Endothelial cell of umbilical vein (primary cell): ENCODE measurements at regions not wholly inside any gene's neighbourhood (a gene's known extent, or its start where the extent isn't known, plus 50 kb on each side); places are given as distances from the start of the nearest gene placed in this dataset.

Experiments
- BruUV-seq: library from RNA; stranded (reverse); fragments of 400-500 nt; replicated peaks from 2 replicates; lab custom pipeline; 2021; lab: Mats Ljungman, UMichigan
- CTCF ChIA-PET: fragments of 300-600, 350-600 bp; sonication (Branson Sonifier 250); formaldehyde crosslinking; loops from one replicate; lab custom pipeline; 2021; ENCODE audit warnings: antibody characterized with exemption, inconsistent platforms; lab: Charles Lee
- POLR2A ChIA-PET: fragments of 300-600, 350-600 bp; sonication (Branson Sonifier 250); formaldehyde crosslinking; loops from one replicate; lab custom pipeline; 2021; ENCODE audit warnings: antibody characterized with exemption, inconsistent platforms; lab: Charles Lee
- DNase-seq: peaks from one replicate; pipeline ENCODE4 v3.0.0-alpha.2; 2011; ENCODE audit warnings: low read depth, low spot score
- FAIRE-seq: peaks from 2 replicates; lab custom pipeline; 2011; peaks lifted over from hg19 to GRCh38; lab: Jason Lieb, UNC
- H2AFZ ChIP-seq: 2 replicates; pipeline ENCODE4 v1.6.0; 2012; ENCODE audit warnings: low read depth, low read length, control low read depth, inconsistent platforms
- H3K27ac ChIP-seq: 2 replicates; pipeline ENCODE4 v1.5.1; 2011; ENCODE audit warnings: low read depth, mild to moderate bottlenecking, control low read depth, low read length, moderate library complexity; ENCODE audit not compliant: insufficient read depth
- H3K27me3 ChIP-seq, 2 experiments: 2 replicates each; pipeline versions ENCODE4 v1.6.0 to v1.6.1; 2011; ENCODE audit warnings: low read length in 2 of 2, mixed read lengths in 1 of 2; ENCODE audit not compliant: control insufficient read depth in 2 of 2, insufficient read depth in 2 of 2
- H3K36me3 ChIP-seq, 2 experiments: 2 replicates in 1 of 2; 3 replicates in 1 of 2; pipeline ENCODE4 v1.5.1; 2011; ENCODE audit warnings: low read length in 2 of 2, mild to moderate bottlenecking in 1 of 2, moderate library complexity in 1 of 2; ENCODE audit not compliant: control insufficient read depth in 2 of 2, insufficient read depth in 2 of 2; ENCODE audit errors: extremely low read depth in 1 of 2
- H3K4me1 ChIP-seq: 3 replicates; pipeline ENCODE4 v1.5.1; 2011; ENCODE audit warnings: mild to moderate bottlenecking, low read length; ENCODE audit not compliant: control insufficient read depth, insufficient read depth; ENCODE audit errors: extremely low read depth
- H3K4me2 ChIP-seq: 2 replicates; pipeline ENCODE4 v1.6.1; 2011; ENCODE audit warnings: low read length, control low read depth, mixed read lengths; ENCODE audit not compliant: insufficient read depth
- H3K4me3 ChIP-seq, 3 experiments: fragments of 200-600 bp in 1 of 3; sonication (generic), shearing (Covaris generic) in 1 of 3; replicated peaks in 1 of 3; 2 replicates each; pipeline ENCODE4 v1.5.1; 2011 to 2016; ENCODE audit warnings: control low read depth in 3 of 3, low read length in 3 of 3, mild to moderate bottlenecking in 2 of 3, inconsistent platforms in 1 of 3, low read depth in 1 of 3, moderate library complexity in 1 of 3; ENCODE audit not compliant: insufficient read depth in 1 of 3
- H3K79me2 ChIP-seq: 2 replicates; pipeline ENCODE4 v1.6.0; 2012; ENCODE audit warnings: low read length, inconsistent platforms; ENCODE audit not compliant: control insufficient read depth, insufficient read depth
- H3K9ac ChIP-seq: replicated peaks from 2 replicates; pipeline ENCODE3; 2011; ENCODE audit warnings: low read length, control low read depth; ENCODE audit not compliant: insufficient read depth; ENCODE audit errors: extremely low read depth
- H3K9me1 ChIP-seq: replicated peaks from 3 replicates; pipeline ENCODE4 v1.6.0; 2011; ENCODE audit warnings: mild to moderate bottlenecking, low read length; ENCODE audit not compliant: control insufficient read depth, insufficient read depth; ENCODE audit errors: extremely low read depth
- H3K9me3 ChIP-seq: replicated peaks from 2 replicates; pipeline ENCODE4 v1.5.1; 2012; ENCODE audit warnings: low read length, inconsistent platforms; ENCODE audit not compliant: control insufficient read depth, insufficient read depth
- H4K20me1 ChIP-seq: replicated peaks from 2 replicates; pipeline ENCODE3; 2011; ENCODE audit warnings: mild to moderate bottlenecking, low read length; ENCODE audit not compliant: control insufficient read depth, insufficient read depth; ENCODE audit errors: extremely low read depth
- CTCF ChIP-seq, 2 donors: IDR thresholded peaks; 1 replicate in 1 of 2; 2 replicates in 1 of 2; pipeline ENCODE4 v1.5.1; 2011; ENCODE audit warnings: low read length in 2 of 2, mild to moderate bottlenecking in 2 of 2, moderate library complexity in 2 of 2, control low read depth in 1 of 2, inconsistent platforms in 1 of 2, low read depth in 1 of 2; ENCODE audit not compliant: insufficient read depth in 1 of 2; ENCODE audit errors: extremely low read depth in 1 of 2
- EZH2 ChIP-seq: IDR thresholded peaks from 2 replicates; pipeline ENCODE4 v1.6.1; 2012; ENCODE audit warnings: borderline replicate concordance, low read depth, mild to moderate bottlenecking, moderate library complexity, low read length, inconsistent platforms; ENCODE audit not compliant: severe bottlenecking
- FOS ChIP-seq: IDR thresholded peaks from 2 replicates; pipeline ENCODE4 v1.6.1; 2011; ENCODE audit warnings: mild to moderate bottlenecking, low read length, moderate library complexity, borderline replicate concordance; ENCODE audit not compliant: insufficient read depth
- GATA2 ChIP-seq: IDR thresholded peaks from 2 replicates; pipeline ENCODE4 v1.7.0; 2011; ENCODE audit warnings: low read depth, mild to moderate bottlenecking, moderate library complexity, mixed read lengths, low read length; ENCODE audit not compliant: insufficient read length, insufficient read depth
- JUN ChIP-seq: IDR thresholded peaks from 2 replicates; pipeline ENCODE4 v1.6.1; 2011; ENCODE audit warnings: borderline replicate concordance, low read depth; ENCODE audit not compliant: insufficient read length, insufficient read depth
- MAX ChIP-seq: IDR thresholded peaks from 2 replicates; pipeline ENCODE4 v1.6.1; 2011; ENCODE audit not compliant: insufficient read depth, insufficient read length
- MYC ChIP-seq: IDR thresholded peaks from one replicate; pipeline ENCODE4 v1.6.1; 2011; ENCODE audit warnings: mild to moderate bottlenecking, low read depth, low read length
- POLR2A ChIP-seq: IDR thresholded peaks from 2 replicates; pipeline ENCODE4 v1.6.1; 2012; ENCODE audit warnings: low read depth, mild to moderate bottlenecking, control low read depth, low read length
- POLR2AphosphoS5 ChIP-seq: IDR thresholded peaks from 2 replicates; pipeline ENCODE4 v1.6.1; 2012; ENCODE audit warnings: low read depth, mild to moderate bottlenecking, control low read depth, low read length, moderate library complexity; ENCODE audit not compliant: insufficient read depth
- dilution Hi-C: fragments of 300-500 bp; cut with MboI; formaldehyde crosslinking; loops from one replicate; pipeline ENCODE4 v1.15.0; 2019; ENCODE audit warnings: low sequenced_read_pairs; ENCODE audit not compliant: extremely low pct_ligation_motif_present
- intact Hi-C: fragments of 100-400 bp; cut with micrococcal nuclease; formaldehyde crosslinking; loops from one replicate; pipeline ENCODE4 v1.10.0; 2022

GRCh38 chr5:12019306-12019705 lies 115.1 kb upstream of the CTNND2 start:
- Histone ChIP-seq H3K4me2 (no peak overlapping the region), H3K27me3 (no peaks in the 10 kb centered on the region), H3K9me3 (no peaks in the 10 kb centered on the region), H3K4me3 (no peak overlapping the region), H2AFZ (no peak overlapping the region), H3K36me3 (no peaks in the 10 kb centered on the region), H3K79me2 (no peaks in the 10 kb centered on the region), H3K9ac (no peak overlapping the region), H3K9me1 (no peaks in the 10 kb centered on the region), H3K4me1 (no peaks in the 10 kb centered on the region), H4K20me1 (no peaks in the 10 kb centered on the region), H3K27ac (no peak overlapping the region)
- ChIA-PET CTCF (no interaction called here), POLR2A (no interaction called here)
- intact Hi-C loops (no loop called here), dilution Hi-C loops (no loop called here)
- DNase-seq (no peak), FAIRE-seq (no peak)
- BruUV-seq = no TSS peak
- TF ChIP-seq EZH2 (no peak), MAX (no peak), MYC (no peak), POLR2AphosphoS5 (no peak), GATA2 (no peak), POLR2A (no peak)

DNA sequence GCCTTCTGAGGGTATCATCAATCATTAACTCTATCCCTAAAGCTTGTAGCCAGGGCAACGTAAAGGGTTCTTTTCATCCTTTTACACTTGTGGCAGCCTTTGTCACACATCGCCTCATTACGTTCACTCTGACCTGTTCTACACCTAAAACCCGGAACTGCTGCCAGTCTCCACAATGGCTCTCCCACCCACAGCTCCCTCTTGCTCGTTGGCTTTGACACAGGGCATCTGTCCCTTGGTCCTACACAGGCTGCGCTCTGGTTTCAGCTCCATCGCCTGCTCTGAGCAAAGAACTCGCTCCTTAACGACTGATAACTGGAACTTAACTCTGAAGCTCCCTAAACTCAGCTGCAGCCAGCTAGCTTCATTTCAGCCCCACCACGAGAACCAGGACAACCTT lies 112.8 kb upstream of the CTNND2 start:
- no peak overlapping the region for H2AFZ ChIP-seq
- dilution Hi-C loops = no loop called here
- DNase-seq = no peak
- H4K20me1 ChIP-seq = no peaks in the 10 kb centered on the region
- no peak overlapping the region for H3K9ac ChIP-seq
- H3K4me1 ChIP-seq = no peaks in the 10 kb centered on the region
- no TSS peak for BruUV-seq
- H3K9me1 ChIP-seq = no peaks in the 10 kb centered on the region
- intact Hi-C loops = no loop called here
- no peak overlapping the region for H3K27ac ChIP-seq
- no peaks in the 10 kb centered on the region for H3K36me3 ChIP-seq
- H3K79me2 ChIP-seq = no peaks in the 10 kb centered on the region
- ChIA-PET CTCF (no interaction called here), POLR2A (no interaction called here)
- H3K27me3 ChIP-seq = no peaks in the 10 kb centered on the region
- no peak overlapping the region for H3K4me2 ChIP-seq
- H3K9me3 ChIP-seq = peaks cover 2% of the 10 kb centered on the region
- no peak overlapping the region for H3K4me3 ChIP-seq
- TF ChIP-seq POLR2AphosphoS5 (no peak), POLR2A (no peak), FOS (no peak), EZH2 (no peak), MYC (no peak), JUN (no peak), GATA2 (no peak), MAX (no peak), CTCF (IDR thresholded peaks at IDR 0.05; ENCODE audit: extremely low read depth in 1 of 2, insufficient read depth in 1 of 2, low read depth in 1 of 2, low read length in 2 of 2) (no peak)
- FAIRE-seq = no peak
